H1 (cell line): ENCODE measurements at regions not wholly inside any gene's neighbourhood (a gene's known extent, or its start where the extent isn't known, plus 50 kb on each side); places are given as distances from the start of the nearest gene placed in this dataset.

Source experiments
- CTCF ChIA-PET: fragments of 300-600 bp; sonication (Branson Sonifier 250); formaldehyde crosslinking; loops from one replicate; lab custom pipeline; 2021; ENCODE audit not compliant: partially characterized antibody; lab: Charles Lee
- POLR2A ChIA-PET: fragments of 300-600 bp; sonication (Branson Sonifier 250); formaldehyde crosslinking; loops from one replicate; lab custom pipeline; 2021; ENCODE audit warnings: inconsistent platforms; ENCODE audit not compliant: partially characterized antibody; lab: Charles Lee
- DNase-seq, 2 experiments: peaks; one replicate each; pipeline versions ENCODE4 v3.0.0 to v3.0.0-alpha.2; 2010 to 2022; ENCODE audit warnings: low spot score in 2 of 2, low read depth in 1 of 2, mixed read lengths in 1 of 2
- FAIRE-seq: peaks from 2 replicates; lab custom pipeline; 2011; peaks lifted over from hg19 to GRCh38; lab: Jason Lieb, UNC
- H2AFZ ChIP-seq: 2 replicates; pipeline ENCODE4 v1.8.1; 2012; ENCODE audit warnings: low read length, inconsistent platforms
- H2AK5ac ChIP-seq: 2 replicates; pipeline ENCODE4 v1.6.1; 2013; ENCODE audit warnings: low read depth, low read length
- H2BK120ac ChIP-seq: replicated peaks from 2 replicates; pipeline ENCODE3; 2013; ENCODE audit warnings: low read depth, low read length, inconsistent platforms
- H2BK12ac ChIP-seq: 2 replicates; pipeline ENCODE4 v1.6.1; 2013; ENCODE audit warnings: low read depth, low read length
- H2BK15ac ChIP-seq: 2 replicates; pipeline ENCODE4 v1.6.1; 2013; ENCODE audit warnings: low read length
- H2BK20ac ChIP-seq: 2 replicates; pipeline ENCODE4 v1.6.1; 2013; ENCODE audit warnings: low read length
- H2BK5ac ChIP-seq: 2 replicates; pipeline ENCODE4 v1.6.1; 2013; ENCODE audit warnings: low read depth, low read length
- H3K14ac ChIP-seq: 2 replicates; pipeline ENCODE4 v1.6.1; 2013; ENCODE audit warnings: inconsistent platforms; ENCODE audit not compliant: insufficient read length
- H3K18ac ChIP-seq: 2 replicates; pipeline ENCODE4 v1.6.1; 2013; ENCODE audit warnings: low read length; ENCODE audit errors: extremely low read depth
- H3K23ac ChIP-seq: 2 replicates; pipeline ENCODE4 v1.6.1; 2013; ENCODE audit warnings: inconsistent platforms; ENCODE audit not compliant: insufficient read length
- H3K23me2 ChIP-seq: 2 replicates; pipeline ENCODE4 v1.6.1; 2013; ENCODE audit warnings: low read depth, low read length
- H3K27ac ChIP-seq: 2 replicates; pipeline ENCODE4 v1.6.1; 2011; ENCODE audit warnings: low read depth, low read length, inconsistent platforms
- H3K27me3 ChIP-seq, 4 experiments: replicated peaks in 1 of 4; 1 replicate in 1 of 4; 2 replicates in 3 of 4; pipeline versions ENCODE4 v1.6.1 to v1.8.1; 2011 to 2013; ENCODE audit warnings: low read length in 3 of 4, mild to moderate bottlenecking in 3 of 4, inconsistent platforms in 2 of 4, mixed read lengths in 2 of 4, moderate library complexity in 1 of 4; ENCODE audit not compliant: control insufficient read depth in 3 of 4, insufficient read depth in 3 of 4; ENCODE audit errors: extremely low read depth in 1 of 4
- H3K36me3 ChIP-seq, 4 experiments: 2 replicates each; pipeline versions ENCODE4 v1.6.1 to v1.8.1; 2011 to 2013; ENCODE audit warnings: mild to moderate bottlenecking in 4 of 4, low read length in 3 of 4, moderate library complexity in 2 of 4, control low read depth in 1 of 4, inconsistent platforms in 1 of 4; ENCODE audit not compliant: insufficient read depth in 4 of 4, control insufficient read depth in 2 of 4
- H3K4ac ChIP-seq: replicated peaks from 2 replicates; pipeline ENCODE3; 2013; ENCODE audit warnings: low read length, low read depth, mixed read lengths, inconsistent platforms; ENCODE audit not compliant: insufficient read length
- H3K4me1 ChIP-seq, 4 experiments: replicated peaks in 1 of 4; 1 replicate in 1 of 4; 2 replicates in 3 of 4; pipeline versions ENCODE4 v1.6.1 to v1.8.1; 2011 to 2013; ENCODE audit warnings: low read length in 3 of 4, inconsistent platforms in 2 of 4, mixed read lengths in 1 of 4; ENCODE audit not compliant: insufficient read depth in 4 of 4, control insufficient read depth in 3 of 4
- H3K4me2 ChIP-seq, 2 experiments: 2 replicates each; pipeline versions ENCODE4 v1.6.1 to v1.8.1; 2011 to 2013; ENCODE audit warnings: low read depth in 2 of 2, low read length in 2 of 2, control low read depth in 1 of 2, inconsistent platforms in 1 of 2, mild to moderate bottlenecking in 1 of 2; ENCODE audit not compliant: insufficient read depth in 1 of 2
- H3K4me3 ChIP-seq, 4 experiments: fragments of 200-600, 300-600 bp in 1 of 4; sonication (generic), shearing (Covaris generic), sonication (Bioruptor Twin) in 1 of 4; 2 replicates each; pipeline versions ENCODE4 v1.5.1 to v1.8.1; 2011 to 2016; ENCODE audit warnings: low read length in 4 of 4, low read depth in 3 of 4, control low read depth in 2 of 4, inconsistent platforms in 2 of 4, mild to moderate bottlenecking in 2 of 4, mixed read lengths in 1 of 4, moderate library complexity in 1 of 4; ENCODE audit not compliant: insufficient read depth in 2 of 4; ENCODE audit errors: extremely low read depth in 1 of 4
- H3K56ac ChIP-seq: replicated peaks from 2 replicates; pipeline ENCODE3; 2013; ENCODE audit warnings: low read depth, mild to moderate bottlenecking, mixed read lengths, low read length, inconsistent platforms; ENCODE audit not compliant: insufficient read length
- H3K79me1 ChIP-seq: 2 replicates; pipeline ENCODE4 v1.6.1; 2013; ENCODE audit warnings: low read depth, low read length, control low read depth
- H3K79me2 ChIP-seq, 2 experiments: 2 replicates each; pipeline versions ENCODE4 v1.6.1 to v1.8.1; 2012 to 2013; ENCODE audit warnings: low read length in 2 of 2, mild to moderate bottlenecking in 2 of 2, inconsistent platforms in 1 of 2; ENCODE audit not compliant: insufficient read depth in 2 of 2, control insufficient read depth in 1 of 2
- H3K9ac ChIP-seq, 4 experiments: replicated peaks in 1 of 4; 1 replicate in 1 of 4; 2 replicates in 3 of 4; pipeline versions ENCODE4 v1.6.1 to v1.8.1; 2011 to 2013; ENCODE audit warnings: low read depth in 3 of 4, low read length in 3 of 4, control low read depth in 2 of 4, mild to moderate bottlenecking in 2 of 4, moderate library complexity in 2 of 4, inconsistent platforms in 1 of 4; ENCODE audit errors: extremely low read depth in 1 of 4
- H3K9me3 ChIP-seq, 2 experiments: 2 replicates each; pipeline versions ENCODE4 v1.6.1 to v1.8.1; 2012 to 2013; ENCODE audit warnings: mild to moderate bottlenecking in 2 of 2, moderate library complexity in 2 of 2, control low read depth in 1 of 2, inconsistent platforms in 1 of 2, low read depth in 1 of 2, low read length in 1 of 2, mixed read lengths in 1 of 2; ENCODE audit not compliant: insufficient read depth in 2 of 2
- H4K20me1 ChIP-seq, 2 experiments: replicated peaks in 1 of 2; 2 replicates each; pipeline versions ENCODE3 to v1.8.1; 2011 to 2013; ENCODE audit warnings: inconsistent platforms in 2 of 2, low read length in 2 of 2, mild to moderate bottlenecking in 1 of 2; ENCODE audit not compliant: insufficient read depth in 2 of 2, control insufficient read depth in 1 of 2
- H4K5ac ChIP-seq: 2 replicates; pipeline ENCODE4 v1.6.1; 2013; ENCODE audit warnings: low read length, low read depth, mixed read lengths, inconsistent platforms; ENCODE audit not compliant: insufficient read length
- H4K8ac ChIP-seq: 2 replicates; pipeline ENCODE4 v1.8.0; 2013; ENCODE audit warnings: mild to moderate bottlenecking, moderate library complexity, low read length, inconsistent platforms; ENCODE audit not compliant: insufficient read depth; ENCODE audit errors: extremely low read depth
- H4K91ac ChIP-seq: replicated peaks from 2 replicates; pipeline ENCODE3; 2013; ENCODE audit warnings: low read length, mixed read lengths, inconsistent platforms; ENCODE audit not compliant: insufficient read length
- HDAC6 ChIP-seq: IDR thresholded peaks from one replicate; pipeline ENCODE4 v1.7.1; 2012; ENCODE audit warnings: low read depth, mild to moderate bottlenecking, inconsistent platforms, low read length, moderate library complexity
- MAFK ChIP-seq: IDR thresholded peaks from 2 replicates; pipeline ENCODE4 v1.6.1; 2012; ENCODE audit warnings: low read depth, mild to moderate bottlenecking, improper control_type of control experiment, low read length
- RNF2 ChIP-seq: fragments of 200-900, 300-1000 bp; sonication (generic); IDR thresholded peaks from 2 replicates; pipeline ENCODE4 v1.7.1; 2016; ENCODE audit warnings: borderline replicate concordance, low read depth, mild to moderate bottlenecking, antibody characterized with exemption, low read length; ENCODE audit not compliant: poor library complexity, severe bottlenecking; ENCODE audit errors: missing control alignments
- SAP30 ChIP-seq: fragments of 300-600 bp; sonication (generic); IDR thresholded peaks from 2 replicates; pipeline ENCODE4 v1.7.1; 2012; ENCODE audit warnings: low read length, moderate library complexity, mild to moderate bottlenecking, inconsistent platforms; ENCODE audit not compliant: insufficient read depth, insufficient replicate concordance
- WGBS, 2 experiments: shearing (Covaris generic) in 1 of 2; methylation state at CpG; one replicate each; pipeline versions ENCODE4 v1.1.6 to v1.1.7; 2013 to 2015; ENCODE audit warnings: low lambda C conversion rate in 2 of 2, mixed read lengths in 2 of 2, inconsistent platforms in 1 of 2, low coverage in 1 of 2, missing lambda C conversion rate in 1 of 2; ENCODE audit not compliant: insufficient replicate concordance in 2 of 2, insufficient coverage in 1 of 2, insufficient read length in 1 of 2; ENCODE audit errors: extremely low coverage in 1 of 2, missing lambda C conversion rate in 1 of 2; 5-methylcytosine and 5-hydroxymethylcytosine counted together

DNA sequence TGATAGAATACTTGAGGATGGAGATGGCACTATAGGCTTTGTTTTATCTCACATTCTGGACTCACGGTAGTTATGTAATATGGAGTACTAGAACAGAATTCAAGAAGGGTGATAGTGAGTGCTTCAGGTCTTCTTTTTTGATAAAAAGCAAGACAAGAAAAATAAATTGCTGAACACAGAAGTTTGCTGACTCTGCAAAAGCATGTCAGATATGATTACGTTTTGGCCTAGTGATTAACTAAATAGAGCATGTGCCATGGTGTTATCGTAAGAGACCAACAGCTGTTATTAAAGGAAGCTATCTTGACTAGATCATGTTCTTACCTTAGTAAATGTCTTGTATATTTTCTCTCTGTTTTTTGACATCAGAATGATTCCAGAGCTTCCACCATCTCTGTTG is 436.9 kb upstream of the LCORL start:
- no peak overlapping the region for H2BK20ac ChIP-seq
- WGBS, 2 experiments: 82% methylated on average over 3 of the region's 3 CpGs; no CpG with 5 or more reads in 1 of the 2 experiments
- no peak overlapping the region for H4K5ac ChIP-seq
- no peak overlapping the region for H3K4ac ChIP-seq
- POLR2A ChIA-PET: no interaction called here
- no peaks in the 10 kb centered on the region for H3K23me2 ChIP-seq
- TF ChIP-seq MAFK: peak; percentile 29; the same call in 1 of the 2 replicates
- TF ChIP-seq RNF2: no peak
- TF ChIP-seq HDAC6: no peak
- no peak for TF ChIP-seq SAP30
- TF ChIP-seq, all 59 proteins: peak for 1
- no peak overlapping the region for H3K4me3 ChIP-seq
- no peak overlapping the region for H3K23ac ChIP-seq
- H3K9me3 ChIP-seq: peaks cover 67 to 77% of the 10 kb centered on the region in 2 experiments
- no peak overlapping the region for H4K91ac ChIP-seq
- DNase-seq: no peak
- H2BK15ac ChIP-seq: no peak overlapping the region
- CTCF ChIA-PET: interaction anchor here (0.7 kb wide), 1 partner anchor 641 kb away, joined by 3 read pairs; no protein-coding TSS in a partner anchor
- H2AK5ac ChIP-seq: no peak overlapping the region
- no peak overlapping the region for H4K8ac ChIP-seq
- no peak overlapping the region for H3K56ac ChIP-seq
- H3K36me3 ChIP-seq: no peaks in the 10 kb centered on the region
- no peak overlapping the region for H3K18ac ChIP-seq
- no peak overlapping the region for H2BK120ac ChIP-seq
- FAIRE-seq: no peak
- H3K27me3 ChIP-seq: no peaks in the 10 kb centered on the region
- H4K20me1 ChIP-seq: no peaks in the 10 kb centered on the region
- no peaks in the 10 kb centered on the region for H3K4me1 ChIP-seq
- H3K14ac ChIP-seq: no peak overlapping the region
- H3K9ac ChIP-seq: no peak overlapping the region
- no peak overlapping the region for H3K4me2 ChIP-seq
- H3K79me1 ChIP-seq: no peaks in the 10 kb centered on the region
- H2BK5ac ChIP-seq: no peak overlapping the region
- no peak overlapping the region for H2AFZ ChIP-seq
- H3K79me2 ChIP-seq: no peaks in the 10 kb centered on the region
- H2BK12ac ChIP-seq: no peak overlapping the region
- H3K27ac ChIP-seq: no peak overlapping the region
